Glutamatergic neuron (in vitro differentiated cells): ENCODE measurements at regions not wholly inside any gene's neighbourhood (a gene's known extent, or its start where the extent isn't known, plus 50 kb on each side); places are given as distances from the start of the nearest gene placed in this dataset.

Experiments used
- DNase-seq: peaks from one replicate; pipeline ENCODE4 v3.0.0; 2022
- H3K27ac Mint-ChIP-seq: one replicate; pipeline ENCODE4 v1.8.0; 2020; ENCODE audit warnings: mild to moderate bottlenecking, mixed read lengths, inconsistent platforms; ENCODE audit not compliant: unreplicated experiment
- H3K27me3 Mint-ChIP-seq: one replicate; pipeline ENCODE4 v1.8.0; 2020; ENCODE audit warnings: mild to moderate bottlenecking, moderate library complexity, mixed read lengths, inconsistent platforms; ENCODE audit not compliant: unreplicated experiment
- H3K36me3 Mint-ChIP-seq: one replicate; pipeline ENCODE4 v1.8.0; 2020; ENCODE audit warnings: mild to moderate bottlenecking, mixed read lengths, inconsistent platforms; ENCODE audit not compliant: unreplicated experiment
- H3K4me1 Mint-ChIP-seq: one replicate; pipeline ENCODE4 v1.8.0; 2020; ENCODE audit warnings: mild to moderate bottlenecking, low read depth, mixed read lengths, inconsistent platforms; ENCODE audit not compliant: unreplicated experiment
- H3K4me3 Mint-ChIP-seq: one replicate; pipeline ENCODE4 v1.8.0; 2020; ENCODE audit warnings: mild to moderate bottlenecking, mixed read lengths, inconsistent platforms; ENCODE audit not compliant: unreplicated experiment
- H3K9me3 Mint-ChIP-seq: one replicate; pipeline ENCODE4 v1.8.0; 2020; ENCODE audit warnings: mild to moderate bottlenecking, moderate library complexity, mixed read lengths, inconsistent platforms; ENCODE audit not compliant: unreplicated experiment
- CTCF ChIP-seq: fragments of 200-600 bp; sonication (generic); IDR thresholded peaks from one replicate; pipeline ENCODE4 v1.5.0; 2021; ENCODE audit not compliant: partially characterized antibody, unreplicated experiment

GRCh38 chr11:38867338-38867737 lies 2269.3 kb upstream of the RAG2 start:
- TF ChIP-seq CTCF = no peak
- DNase-seq = no peak
- Mint-ChIP-seq H3K27ac (no peak overlapping the region), H3K4me3 (no peak overlapping the region), H3K36me3 (peaks cover 7% of the 10 kb centered on the region), H3K9me3 (no peaks in the 10 kb centered on the region), H3K27me3 (peaks cover 3% of the 10 kb centered on the region), H3K4me1 (no peaks in the 10 kb centered on the region)

GRCh38 chr11:38865922-38866321 lies 2267.9 kb upstream of the RAG2 start:
- H3K9me3 Mint-ChIP-seq = no peaks in the 10 kb centered on the region
- DNase-seq = no peak
- H3K27ac Mint-ChIP-seq = no peak overlapping the region
- peaks cover 7% of the 10 kb centered on the region for H3K36me3 Mint-ChIP-seq
- no peak for TF ChIP-seq CTCF
- H3K4me1 Mint-ChIP-seq = no peaks in the 10 kb centered on the region
- H3K27me3 Mint-ChIP-seq = peaks cover 3% of the 10 kb centered on the region
- H3K4me3 Mint-ChIP-seq = no peak overlapping the region

- DNase-seq = no peak
- Mint-ChIP-seq H3K4me1 (no peaks in the 10 kb centered on the region), H3K4me3 (no peak overlapping the region), H3K9me3 (no peaks in the 10 kb centered on the region), H3K36me3 (no peaks in the 10 kb centered on the region), H3K27me3 (peaks cover 1% of the 10 kb centered on the region), H3K27ac (no peak overlapping the region)
- TF ChIP-seq CTCF = no peak
Measured at GRCh38 chr11:38842991-38843390, 2245.0 kb upstream of the RAG2 start.

GRCh38 chr11:38839071-38839470 lies 2241.0 kb upstream of the RAG2 start:
- no peak for DNase-seq
- Mint-ChIP-seq H3K36me3 (no peaks in the 10 kb centered on the region), H3K9me3 (no peaks in the 10 kb centered on the region), H3K27ac (no peak overlapping the region), H3K4me1 (no peaks in the 10 kb centered on the region), H3K27me3 (no peaks in the 10 kb centered on the region), H3K4me3 (no peak overlapping the region)
- TF ChIP-seq CTCF = no peak

GRCh38 chr11:38835966-38836365 lies 2237.9 kb upstream of the RAG2 start:
- no peak overlapping the region for H3K4me3 Mint-ChIP-seq
- no peaks in the 10 kb centered on the region for H3K27me3 Mint-ChIP-seq
- no peaks in the 10 kb centered on the region for H3K4me1 Mint-ChIP-seq
- no peak for TF ChIP-seq CTCF
- no peaks in the 10 kb centered on the region for H3K9me3 Mint-ChIP-seq
- no peak overlapping the region for H3K27ac Mint-ChIP-seq
- no peaks in the 10 kb centered on the region for H3K36me3 Mint-ChIP-seq
- no peak for DNase-seq
